Hepatocyte (in vitro differentiated cells): ENCODE measurements at regions not wholly inside any gene's neighbourhood (a gene's known extent, or its start where the extent isn't known, plus 50 kb on each side); places are given as distances from the start of the nearest gene placed in this dataset.

Experiments
- CTCF ChIP-seq: fragments of 200-600 bp; sonication (generic); IDR thresholded peaks from 2 replicates; pipeline ENCODE4 v1.5.1; 2016; ENCODE audit warnings: antibody characterized with exemption, mild to moderate bottlenecking; ENCODE audit not compliant: poor library complexity
- EZH2 ChIP-seq: fragments of 200-600 bp; sonication (generic); IDR thresholded peaks from 2 replicates; pipeline ENCODE4 v1.6.1; 2016; ENCODE audit warnings: antibody characterized with exemption, mild to moderate bottlenecking, borderline replicate concordance
- EZH2phosphoT487 ChIP-seq: fragments of 200-600 bp; sonication (generic); IDR thresholded peaks from one replicate; pipeline ENCODE4 v1.6.1; 2018; ENCODE audit warnings: antibody characterized with exemption, mild to moderate bottlenecking, low read depth, moderate library complexity; ENCODE audit not compliant: unreplicated experiment, severe bottlenecking

DNA sequence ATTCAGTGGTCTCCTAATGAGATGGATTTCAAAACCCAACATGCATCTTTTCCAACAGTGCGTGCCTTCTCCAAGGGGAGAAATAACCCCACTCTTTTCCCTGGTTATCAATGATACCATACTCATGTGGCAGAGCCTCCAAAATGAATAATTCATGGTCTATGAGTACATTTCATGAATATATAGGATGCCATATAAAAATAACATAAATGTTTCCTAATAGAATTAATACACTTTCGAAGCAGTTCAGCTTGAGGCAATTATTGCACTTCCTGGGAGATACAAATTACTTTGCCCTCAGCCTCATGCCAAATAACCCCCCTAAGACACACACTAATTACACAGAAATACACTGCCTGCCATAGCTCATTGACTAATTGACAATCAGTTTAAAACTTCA, 318.6 kb downstream of the ZSWIM6 start:
- no peak for TF ChIP-seq EZH2
- no peak for TF ChIP-seq CTCF
- TF ChIP-seq EZH2phosphoT487, result no peak
